ENCODE measurements at regions not wholly inside any gene's neighbourhood (a gene's known extent, or its start where the extent isn't known, plus 50 kb on each side); places are given as distances from the start of the nearest gene placed in this dataset.

DNA sequence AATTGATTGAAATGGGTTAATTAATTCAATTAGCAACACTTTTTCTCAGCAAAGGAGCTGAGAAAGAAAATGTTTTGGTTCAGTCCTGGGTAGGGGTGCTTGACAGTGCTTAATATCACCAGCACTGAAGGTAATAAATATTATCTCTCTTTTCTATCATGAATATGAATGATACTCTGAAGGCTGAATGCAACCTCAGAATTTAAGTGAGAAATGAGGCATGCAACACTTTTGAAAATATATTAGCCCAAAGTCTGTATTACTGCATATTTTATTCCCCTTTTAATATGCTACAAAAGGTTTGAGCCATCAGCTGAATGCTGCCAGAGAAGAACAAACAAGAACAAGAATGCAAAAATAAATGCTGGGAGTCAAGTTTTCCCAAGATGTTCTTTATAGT lies 52.0 kb upstream of the SAMSN1 start:
- TF ChIP-seq, protein P1, sequence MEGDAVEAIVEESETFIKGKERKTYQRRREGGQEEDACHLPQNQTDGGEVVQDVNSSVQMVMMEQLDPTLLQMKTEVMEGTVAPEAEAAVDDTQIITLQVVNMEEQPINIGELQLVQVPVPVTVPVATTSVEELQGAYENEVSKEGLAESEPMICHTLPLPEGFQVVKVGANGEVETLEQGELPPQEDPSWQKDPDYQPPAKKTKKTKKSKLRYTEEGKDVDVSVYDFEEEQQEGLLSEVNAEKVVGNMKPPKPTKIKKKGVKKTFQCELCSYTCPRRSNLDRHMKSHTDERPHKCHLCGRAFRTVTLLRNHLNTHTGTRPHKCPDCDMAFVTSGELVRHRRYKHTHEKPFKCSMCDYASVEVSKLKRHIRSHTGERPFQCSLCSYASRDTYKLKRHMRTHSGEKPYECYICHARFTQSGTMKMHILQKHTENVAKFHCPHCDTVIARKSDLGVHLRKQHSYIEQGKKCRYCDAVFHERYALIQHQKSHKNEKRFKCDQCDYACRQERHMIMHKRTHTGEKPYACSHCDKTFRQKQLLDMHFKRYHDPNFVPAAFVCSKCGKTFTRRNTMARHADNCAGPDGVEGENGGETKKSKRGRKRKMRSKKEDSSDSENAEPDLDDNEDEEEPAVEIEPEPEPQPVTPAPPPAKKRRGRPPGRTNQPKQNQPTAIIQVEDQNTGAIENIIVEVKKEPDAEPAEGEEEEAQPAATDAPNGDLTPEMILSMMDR (IDR thresholded peaks at IDR 0.05), result no peak
- TF ChIP-seq POLR2A (IDR thresholded peaks at IDR 0.05) (no peak), EP300 (IDR thresholded peaks at IDR 0.05) (no peak)
